Central memory CD8-positive, alpha-beta T cell (primary cell): ENCODE measurements at regions not wholly inside any gene's neighbourhood (a gene's known extent, or its start where the extent isn't known, plus 50 kb on each side); places are given as distances from the start of the nearest gene placed in this dataset.

ENCODE experiments used
- ATAC-seq: fragments of 150-1000 bp; cut with Tn5 transposase; replicated peaks from 2 replicates; pipeline ENCODE4 v1.10.0; 2022; ENCODE audit warnings: mild to moderate bottlenecking, moderate FRiP score, moderate number of reproducible peaks; ENCODE audit not compliant: poor library complexity, severe bottlenecking; ENCODE audit errors: extremely low read depth
- DNase-seq, 2 donors: peaks; one replicate each; pipeline ENCODE4 v3.0.0; 2021; ENCODE audit warnings: low spot score in 2 of 2
- H3K27ac Mint-ChIP-seq: one replicate; pipeline ENCODE4 v1.8.0; 2022; ENCODE audit warnings: low read depth, mild to moderate bottlenecking, moderate library complexity, mixed read lengths
- H3K27me3 Mint-ChIP-seq: one replicate; pipeline ENCODE4 v1.8.0; 2022; ENCODE audit warnings: mixed read lengths
- H3K36me3 Mint-ChIP-seq: one replicate; pipeline ENCODE4 v1.8.0; 2022; ENCODE audit warnings: mild to moderate bottlenecking, moderate library complexity, mixed read lengths; ENCODE audit not compliant: insufficient read depth
- H3K4me1 Mint-ChIP-seq: one replicate; pipeline ENCODE4 v1.8.0; 2022; ENCODE audit warnings: mixed read lengths
- H3K4me3 Mint-ChIP-seq: one replicate; pipeline ENCODE4 v1.8.0; 2022; ENCODE audit warnings: mild to moderate bottlenecking, moderate library complexity, mixed read lengths
- H3K9me3 Mint-ChIP-seq: one replicate; pipeline ENCODE4 v1.8.0; 2022; ENCODE audit warnings: mixed read lengths

- Mint-ChIP-seq H3K27me3 (peaks cover 60% of the 10 kb centered on the region), H3K36me3 (peaks cover 2% of the 10 kb centered on the region), H3K4me1 (no peaks in the 10 kb centered on the region), H3K4me3 (no peak overlapping the region), H3K9me3 (peaks cover 5% of the 10 kb centered on the region), H3K27ac (no peak overlapping the region)
- DNase-seq (no peak), ATAC-seq (no peak)
These were observed 115.3 kb upstream of the FSTL4 start for GRCh38 chr5:133727636-133728035.

GRCh38 chr5:133723651-133724366, 111.5 kb upstream of the FSTL4 start:
- no peak overlapping the region for H3K27ac Mint-ChIP-seq
- H3K4me1 Mint-ChIP-seq = no peaks in the 10 kb centered on the region
- ATAC-seq = no peak
- H3K4me3 Mint-ChIP-seq = no peak overlapping the region
- peaks cover 54% of the 10 kb centered on the region for H3K27me3 Mint-ChIP-seq
- DNase-seq = no peak
- H3K9me3 Mint-ChIP-seq = peaks cover 16% of the 10 kb centered on the region
- H3K36me3 Mint-ChIP-seq = peaks cover 2% of the 10 kb centered on the region

- H3K4me1 Mint-ChIP-seq = no peaks in the 10 kb centered on the region
- ATAC-seq (no peak), DNase-seq (no peak)
- peaks cover 60% of the 10 kb centered on the region for H3K27me3 Mint-ChIP-seq
- H3K9me3 Mint-ChIP-seq = peaks cover 16% of the 10 kb centered on the region
- no peak overlapping the region for H3K4me3 Mint-ChIP-seq
- peaks cover 2% of the 10 kb centered on the region for H3K36me3 Mint-ChIP-seq
- no peak overlapping the region for H3K27ac Mint-ChIP-seq
These were observed 110.8 kb upstream of the FSTL4 start for GRCh38 chr5:133723126-133723525.

GRCh38 chr5:133721365-133721764, 109.0 kb upstream of the FSTL4 start:
- no peak overlapping the region for H3K27ac Mint-ChIP-seq
- H3K36me3 Mint-ChIP-seq = no peaks in the 10 kb centered on the region
- DNase-seq (no peak), ATAC-seq (no peak)
- no peak overlapping the region for H3K4me3 Mint-ChIP-seq
- no peaks in the 10 kb centered on the region for H3K4me1 Mint-ChIP-seq
- H3K9me3 Mint-ChIP-seq = peaks cover 16% of the 10 kb centered on the region
- H3K27me3 Mint-ChIP-seq = peaks cover 54% of the 10 kb centered on the region

DNA sequence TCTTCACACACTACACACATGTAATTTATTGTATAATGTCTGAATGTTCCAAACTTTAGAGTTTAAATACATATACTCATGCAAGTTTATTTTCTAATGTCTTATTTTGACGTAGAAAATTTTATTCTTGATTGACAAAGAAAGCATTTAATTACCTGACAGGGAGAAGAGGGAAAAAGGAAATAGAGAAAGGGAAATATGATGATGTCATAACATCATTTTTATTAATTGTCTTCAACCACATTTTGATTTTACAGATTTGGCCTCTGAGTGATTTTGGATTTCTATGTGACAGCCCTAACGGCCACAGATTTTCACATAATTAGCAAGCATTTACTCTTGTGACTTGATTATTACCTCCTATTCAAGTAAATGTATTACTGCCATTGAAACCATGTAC, 106.1 kb upstream of the FSTL4 start:
- peaks cover 16% of the 10 kb centered on the region for H3K9me3 Mint-ChIP-seq
- peaks cover 46% of the 10 kb centered on the region for H3K27me3 Mint-ChIP-seq
- no peak for ATAC-seq
- no peak for DNase-seq
- no peak overlapping the region for H3K27ac Mint-ChIP-seq
- no peak overlapping the region for H3K4me3 Mint-ChIP-seq
- H3K4me1 Mint-ChIP-seq = no peaks in the 10 kb centered on the region
- no peaks in the 10 kb centered on the region for H3K36me3 Mint-ChIP-seq

DNA sequence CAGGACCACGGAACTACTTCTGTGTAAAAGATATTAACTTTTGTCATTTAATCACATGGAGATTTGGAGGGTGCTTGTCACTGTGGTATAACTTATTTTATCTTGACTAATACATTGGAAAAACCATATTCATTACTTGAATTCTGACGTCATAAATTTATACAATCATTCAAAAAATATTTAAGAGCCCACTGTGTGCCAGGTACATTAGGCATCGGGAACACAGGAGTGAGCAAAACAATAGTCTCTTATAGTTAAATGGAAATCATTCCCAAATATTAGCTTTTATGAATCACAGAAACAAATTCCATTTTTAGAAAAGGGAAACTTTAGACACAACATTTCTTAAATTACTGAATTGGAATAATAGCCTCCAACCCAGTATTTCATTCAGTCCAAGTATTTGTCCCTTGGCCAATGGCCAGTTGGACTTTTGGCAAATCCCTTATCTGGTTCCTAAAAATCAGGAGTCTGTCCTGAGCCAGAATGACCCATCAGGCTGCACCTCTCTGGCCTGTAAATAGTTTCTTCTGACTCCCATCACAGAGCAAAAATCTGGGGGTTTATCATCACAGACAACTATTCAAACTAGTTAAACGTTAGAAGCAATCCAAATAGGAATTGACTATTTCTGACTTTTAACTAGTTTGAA, 104.3 kb upstream of the FSTL4 start:
- Mint-ChIP-seq H3K9me3 (peaks cover 2% of the 10 kb centered on the region), H3K27me3 (peaks cover 30% of the 10 kb centered on the region), H3K4me1 (no peaks in the 10 kb centered on the region), H3K27ac (no peak overlapping the region), H3K4me3 (no peak overlapping the region), H3K36me3 (no peaks in the 10 kb centered on the region)
- DNase-seq (no peak), ATAC-seq (no peak)

GRCh38 chr5:133715616-133716015, 103.3 kb upstream of the FSTL4 start:
- ATAC-seq (no peak), DNase-seq (no peak)
- Mint-ChIP-seq H3K4me1 (no peaks in the 10 kb centered on the region), H3K36me3 (no peaks in the 10 kb centered on the region), H3K27ac (no peak overlapping the region), H3K9me3 (no peaks in the 10 kb centered on the region), H3K27me3 (peaks cover 41% of the 10 kb centered on the region), H3K4me3 (no peak overlapping the region)

- H3K27ac Mint-ChIP-seq = no peak overlapping the region
- no peaks in the 10 kb centered on the region for H3K36me3 Mint-ChIP-seq
- H3K9me3 Mint-ChIP-seq = no peaks in the 10 kb centered on the region
- no peak overlapping the region for H3K4me3 Mint-ChIP-seq
- H3K27me3 Mint-ChIP-seq = peaks cover 45% of the 10 kb centered on the region
- H3K4me1 Mint-ChIP-seq = no peaks in the 10 kb centered on the region
- DNase-seq = no peak
- no peak for ATAC-seq
These were observed 102.9 kb upstream of the FSTL4 start for GRCh38 chr5:133715216-133715615.

DNA sequence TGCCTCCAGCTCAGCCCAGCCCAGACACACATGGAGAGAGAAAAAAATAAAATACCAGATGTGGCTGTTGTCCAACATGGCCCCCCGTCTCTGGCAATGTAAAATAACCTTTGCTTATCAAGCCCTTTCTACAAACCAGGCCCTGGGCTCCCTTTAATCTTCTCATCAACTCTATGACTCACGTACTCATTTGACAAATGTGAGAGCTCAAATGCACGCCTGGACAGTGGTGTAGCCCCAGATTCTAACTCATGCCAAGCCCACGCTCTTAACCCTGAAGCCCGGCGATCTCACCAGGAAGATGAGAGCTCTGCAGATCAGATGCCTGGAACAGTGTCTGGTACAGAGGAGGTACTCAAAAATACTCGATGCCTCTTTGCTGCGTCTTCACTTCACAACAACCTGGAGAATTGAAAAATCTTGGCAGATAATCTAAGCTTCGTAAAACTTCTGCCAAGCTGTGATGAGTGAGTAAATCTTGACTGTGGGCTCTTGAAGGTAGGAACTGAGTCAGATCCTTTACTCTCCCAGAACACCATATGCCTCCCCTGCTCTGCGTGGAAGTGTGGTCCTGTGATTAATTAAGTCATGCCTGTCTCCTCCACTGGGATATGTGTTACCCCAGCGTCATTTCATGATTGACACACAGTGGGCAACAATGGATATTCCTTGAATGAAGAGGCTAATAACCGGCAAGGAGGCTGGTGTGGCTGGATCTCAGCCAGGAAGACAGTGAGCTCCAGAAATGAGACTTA, 102.0 kb upstream of the FSTL4 start:
- no peak overlapping the region for H3K4me3 Mint-ChIP-seq
- DNase-seq (no peak), ATAC-seq (no peak)
- H3K27me3 Mint-ChIP-seq = peaks cover 53% of the 10 kb centered on the region
- H3K27ac Mint-ChIP-seq = no peak overlapping the region
- H3K9me3 Mint-ChIP-seq = no peaks in the 10 kb centered on the region
- H3K36me3 Mint-ChIP-seq = no peaks in the 10 kb centered on the region
- no peaks in the 10 kb centered on the region for H3K4me1 Mint-ChIP-seq

- no peak overlapping the region for H3K27ac Mint-ChIP-seq
- H3K9me3 Mint-ChIP-seq = no peaks in the 10 kb centered on the region
- no peak overlapping the region for H3K4me3 Mint-ChIP-seq
- no peaks in the 10 kb centered on the region for H3K36me3 Mint-ChIP-seq
- no peaks in the 10 kb centered on the region for H3K4me1 Mint-ChIP-seq
- DNase-seq (no peak), ATAC-seq (no peak)
- H3K27me3 Mint-ChIP-seq = peaks cover 57% of the 10 kb centered on the region
These were observed 101.4 kb upstream of the FSTL4 start for GRCh38 chr5:133713751-133714150.

- ATAC-seq (no peak), DNase-seq (no peak)
- no peak overlapping the region for H3K27ac Mint-ChIP-seq
- no peaks in the 10 kb centered on the region for H3K4me1 Mint-ChIP-seq
- H3K4me3 Mint-ChIP-seq = no peak overlapping the region
- H3K9me3 Mint-ChIP-seq = no peaks in the 10 kb centered on the region
- no peaks in the 10 kb centered on the region for H3K36me3 Mint-ChIP-seq
- peaks cover 52% of the 10 kb centered on the region for H3K27me3 Mint-ChIP-seq
These were observed 100.9 kb upstream of the FSTL4 start for GRCh38 chr5:133713209-133713608.

DNA sequence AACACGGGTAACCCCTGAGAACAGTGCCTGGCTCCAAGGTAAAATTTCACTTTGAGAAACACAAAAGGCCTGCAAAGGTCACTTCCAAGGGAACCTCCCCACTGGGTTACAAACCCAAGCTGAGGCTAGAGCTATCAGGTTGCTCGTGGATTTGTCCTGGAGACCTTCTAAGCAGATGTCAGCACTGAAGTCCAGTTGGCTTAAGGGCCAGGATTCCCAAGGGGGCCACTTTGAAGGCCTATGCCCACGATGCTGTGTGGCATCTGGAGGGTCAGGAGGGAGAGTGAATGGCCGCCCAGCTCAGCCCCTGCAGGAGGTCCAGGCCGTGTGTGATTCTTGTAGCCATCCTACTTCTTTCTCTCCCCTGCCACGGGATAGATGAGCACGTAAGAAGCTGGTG, 100.2 kb upstream of the FSTL4 start:
- H3K27ac Mint-ChIP-seq = no peak overlapping the region
- H3K4me3 Mint-ChIP-seq = no peak overlapping the region
- DNase-seq = no peak
- peaks cover 45% of the 10 kb centered on the region for H3K27me3 Mint-ChIP-seq
- H3K36me3 Mint-ChIP-seq = no peaks in the 10 kb centered on the region
- H3K9me3 Mint-ChIP-seq = no peaks in the 10 kb centered on the region
- no peak for ATAC-seq
- H3K4me1 Mint-ChIP-seq = no peaks in the 10 kb centered on the region

DNA sequence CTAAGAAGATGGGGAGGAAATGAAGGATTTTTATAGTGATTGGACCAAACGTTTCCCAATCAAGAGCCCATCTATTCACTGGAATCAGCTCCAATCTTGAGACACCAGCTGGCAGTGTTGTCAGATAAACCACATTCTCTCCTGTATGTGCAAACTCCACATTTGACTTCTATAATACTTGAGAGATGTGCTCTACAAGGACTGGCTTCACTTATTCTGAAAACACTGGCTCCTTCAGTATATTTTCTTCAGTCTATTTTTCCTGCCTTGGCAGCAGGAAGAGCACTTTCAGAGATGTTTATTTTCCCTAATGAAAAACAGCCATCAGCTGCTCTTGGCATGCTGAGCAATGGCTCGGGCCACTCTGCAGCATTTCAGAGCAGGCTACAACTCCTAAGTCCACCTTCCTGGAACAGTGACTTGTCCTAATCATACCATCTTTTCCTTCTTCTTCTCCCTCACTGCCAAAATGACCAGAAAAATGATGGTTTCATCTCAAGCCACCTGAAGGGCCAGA, 96.9 kb upstream of the FSTL4 start:
- DNase-seq (no peak), ATAC-seq (no peak)
- Mint-ChIP-seq H3K4me3 (no peak overlapping the region), H3K27me3 (peaks cover 46% of the 10 kb centered on the region), H3K4me1 (no peaks in the 10 kb centered on the region), H3K27ac (no peak overlapping the region), H3K9me3 (no peaks in the 10 kb centered on the region), H3K36me3 (no peaks in the 10 kb centered on the region)
